RCC 7860 (cell line): ENCODE measurements at regions not wholly inside any gene's neighbourhood (a gene's known extent, or its start where the extent isn't known, plus 50 kb on each side); places are given as distances from the start of the nearest gene placed in this dataset.
A peak's percentile ranks its signal among the peaks of the same experiment; 100 is the strongest.

Experiments
- DNase-seq: peaks from one replicate; pipeline ENCODE4 v3.0.0-alpha.2; 2015; ENCODE audit warnings: low spot score
- FAIRE-seq: peaks from 2 replicates; lab custom pipeline; 2012; peaks lifted over from hg19 to GRCh38; lab: Jason Lieb, UNC

GRCh38 chr13:85408415-85408814, 390.8 kb downstream of the SLITRK6 start:
- FAIRE-seq (no peak), DNase-seq (no peak)

- FAIRE-seq (no peak), DNase-seq (no peak)
Observed at GRCh38 chr13:85406269-85406975, 392.8 kb downstream of the SLITRK6 start.

DNA sequence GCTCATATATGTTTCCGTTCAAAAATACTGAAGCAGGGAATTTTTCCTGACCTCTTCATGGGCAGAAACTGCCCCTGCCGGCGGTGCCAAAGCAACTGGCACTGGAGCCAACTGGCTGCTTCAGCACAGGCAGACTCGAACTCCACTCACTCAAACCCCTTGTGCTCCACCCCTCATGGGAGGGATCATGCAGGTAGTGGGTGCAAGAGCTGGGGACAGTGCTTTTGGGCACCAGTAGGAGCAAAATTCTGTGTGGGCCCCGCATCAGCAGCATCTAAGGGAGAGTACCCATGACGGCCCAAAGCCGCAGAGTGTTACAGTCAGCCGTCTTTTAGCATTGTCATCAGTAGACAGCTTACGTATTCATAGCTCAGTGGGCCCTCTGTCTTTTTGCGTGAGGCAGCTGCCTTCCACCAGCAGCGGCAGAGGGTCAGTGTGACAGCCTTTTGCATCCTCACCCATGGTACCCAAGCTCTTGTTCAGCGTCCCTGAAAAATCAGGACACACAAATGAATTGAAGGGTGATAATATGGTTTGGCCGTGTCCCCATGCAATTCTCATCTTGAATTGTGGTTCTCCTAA, 393.8 kb downstream of the SLITRK6 start:
- DNase-seq (no peak), FAIRE-seq (no peak)

DNA sequence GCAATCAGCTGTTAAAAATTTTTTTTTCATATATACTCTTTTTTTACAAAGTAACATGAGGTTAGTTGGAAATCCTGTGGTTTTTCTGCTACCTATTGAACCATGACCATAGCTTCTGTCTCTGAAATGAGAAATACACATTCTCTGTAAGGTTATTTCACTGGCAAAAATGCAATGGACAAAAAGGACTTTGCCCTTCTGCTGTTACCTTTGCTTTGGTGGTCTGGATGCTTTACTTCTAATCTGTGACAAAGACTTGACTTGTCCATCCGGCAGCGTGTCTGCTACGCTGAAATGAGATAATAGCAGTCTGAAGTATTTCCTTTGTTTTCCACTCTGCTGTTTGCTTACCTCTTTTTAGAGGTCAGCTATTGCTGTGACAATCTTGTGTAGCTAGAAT, 412.8 kb downstream of the SLITRK6 start:
- DNase-seq (peak; percentile 80), FAIRE-seq (peak; percentile 92)

DNA sequence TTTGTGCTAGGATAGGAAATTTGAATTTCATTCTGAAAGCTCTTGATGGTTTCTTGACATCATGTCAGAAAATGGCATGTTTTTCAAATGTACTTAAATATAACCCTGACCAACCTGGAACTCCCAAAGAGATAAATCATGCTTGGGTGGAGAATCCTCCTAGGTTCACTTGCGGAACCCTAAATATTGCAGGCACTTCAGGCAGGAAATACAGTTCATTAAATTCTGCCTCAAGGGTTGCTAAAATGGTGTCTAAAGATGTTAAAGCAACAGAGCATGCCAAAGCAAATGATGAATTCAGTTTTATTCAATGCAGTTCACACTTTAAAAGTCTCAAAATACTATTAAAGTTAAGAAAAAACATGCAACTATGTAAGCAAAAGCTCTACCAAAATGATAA, 415.9 kb downstream of the SLITRK6 start:
- DNase-seq: no peak
- FAIRE-seq: no peak

- no peak for FAIRE-seq
- no peak for DNase-seq
Observed at GRCh38 chr13:85381082-85381481, 418.1 kb downstream of the SLITRK6 start.

GRCh38 chr13:85379991-85380390, 419.2 kb downstream of the SLITRK6 start:
- DNase-seq: no peak
- no peak for FAIRE-seq

- DNase-seq: no peak
- FAIRE-seq: no peak
Observed at GRCh38 chr13:85379433-85379832, 419.8 kb downstream of the SLITRK6 start.

DNA sequence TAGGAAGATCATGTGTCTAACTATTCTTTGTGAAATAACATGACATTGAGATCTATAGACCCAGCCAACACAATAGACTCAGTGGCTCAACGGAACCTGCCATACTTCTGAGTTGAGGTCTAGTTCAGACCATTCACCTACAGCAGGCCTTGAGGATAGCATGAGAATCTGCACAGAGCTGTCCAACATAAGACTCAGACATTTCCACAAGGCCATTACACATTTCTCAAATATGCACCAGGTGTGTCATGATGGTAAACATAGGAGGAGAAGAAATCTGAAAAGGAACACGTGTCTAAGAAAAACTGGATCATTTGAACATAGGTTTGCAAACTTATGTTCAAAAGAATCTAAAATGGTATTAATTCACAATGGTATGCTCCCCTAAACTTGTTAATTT, 421.4 kb downstream of the SLITRK6 start:
- DNase-seq: no peak
- FAIRE-seq: no peak

GRCh38 chr13:85373322-85373721, 425.9 kb downstream of the SLITRK6 start:
- DNase-seq (no peak), FAIRE-seq (no peak)

DNA sequence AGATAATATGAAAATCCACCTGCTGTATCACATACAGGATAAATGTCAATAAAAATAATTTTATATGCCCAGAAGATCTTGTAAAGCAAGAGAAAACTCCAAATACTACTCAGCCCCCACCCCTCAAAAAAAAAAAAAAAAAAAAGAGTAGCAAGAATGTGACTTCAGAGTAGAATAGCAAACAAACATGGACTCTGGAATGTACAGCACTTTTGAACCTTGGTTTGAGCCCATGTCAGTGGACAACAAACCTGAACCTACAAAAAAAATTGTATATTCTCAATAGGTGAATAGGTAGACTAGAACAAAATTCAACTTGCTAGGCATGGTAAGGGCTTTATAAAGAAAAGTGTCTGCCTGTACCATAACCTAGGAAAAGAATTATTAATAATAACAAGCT, 428.0 kb downstream of the SLITRK6 start:
- no peak for FAIRE-seq
- DNase-seq: no peak

- DNase-seq (no peak), FAIRE-seq (no peak)
Observed at GRCh38 chr13:85368686-85369085, 430.5 kb downstream of the SLITRK6 start.

- no peak for FAIRE-seq
- no peak for DNase-seq
Observed at GRCh38 chr13:85367887-85368286, 431.3 kb downstream of the SLITRK6 start.

DNA sequence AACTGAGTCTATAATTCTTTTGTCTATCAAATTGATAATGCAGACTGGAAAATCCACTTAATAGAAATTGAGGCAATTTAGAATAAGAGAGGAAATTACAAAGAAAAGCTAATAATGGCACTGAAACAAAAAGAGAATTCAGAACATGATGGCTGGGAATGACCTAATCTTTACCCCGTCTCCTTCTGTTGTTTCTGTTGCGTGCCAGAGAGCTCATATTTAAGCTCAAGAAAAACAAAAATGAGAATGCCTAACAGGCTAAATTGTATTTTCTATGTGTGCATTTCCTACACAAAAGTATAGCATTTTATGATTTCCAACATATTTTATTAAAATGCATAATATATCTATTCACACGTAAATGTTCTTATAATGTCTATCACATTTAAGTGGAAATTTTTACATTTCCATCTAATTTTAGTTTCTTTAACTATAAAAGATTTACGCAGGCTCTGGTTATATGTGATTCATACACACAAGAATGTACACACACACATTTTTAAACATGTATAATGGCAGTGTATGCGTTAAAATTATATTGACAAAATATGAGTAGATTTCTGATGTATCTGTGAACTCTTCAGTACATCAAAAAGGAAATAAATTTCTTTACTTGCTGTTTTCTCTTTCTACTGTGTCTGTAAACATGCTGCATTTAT, 432.3 kb downstream of the SLITRK6 start:
- no peak for FAIRE-seq

DNA sequence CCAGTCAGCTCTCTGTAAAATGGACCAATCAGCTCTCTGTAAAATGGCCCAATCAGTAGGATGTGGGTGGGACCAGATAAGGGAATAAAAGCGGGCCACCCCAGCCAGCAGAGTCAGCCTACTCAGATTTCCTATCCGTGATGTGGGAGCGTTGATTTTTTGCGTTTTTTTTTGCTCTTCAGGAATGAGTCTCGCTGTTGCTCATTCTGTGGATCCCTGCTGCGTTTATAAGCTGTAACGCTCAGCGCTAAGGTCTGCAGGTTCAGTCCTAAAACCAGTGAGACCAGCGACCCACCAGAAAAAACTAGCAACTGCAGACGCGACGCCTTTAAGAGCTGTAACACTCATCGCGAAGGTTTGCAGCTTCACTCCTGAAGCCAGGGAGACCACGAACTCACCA, 435.7 kb downstream of the SLITRK6 start:
- no peak for FAIRE-seq

More for the DNA sequence above, 432.3 kb downstream of the SLITRK6 start:
- DNase-seq: no peak

GRCh38 chr13:85362980-85363379, 436.2 kb downstream of the SLITRK6 start:
- no peak for FAIRE-seq
- no peak for DNase-seq

More for the DNA sequence above, 435.7 kb downstream of the SLITRK6 start:
- DNase-seq: no peak

GRCh38 chr13:85347251-85347650, 452.0 kb downstream of the SLITRK6 start:
- FAIRE-seq (no peak), DNase-seq (no peak)

GRCh38 chr13:85334187-85334586, 465.0 kb downstream of the SLITRK6 start:
- DNase-seq (no peak), FAIRE-seq (no peak)

GRCh38 chr13:85333506-85334020, 465.7 kb downstream of the SLITRK6 start:
- FAIRE-seq (no peak), DNase-seq (no peak)

DNA sequence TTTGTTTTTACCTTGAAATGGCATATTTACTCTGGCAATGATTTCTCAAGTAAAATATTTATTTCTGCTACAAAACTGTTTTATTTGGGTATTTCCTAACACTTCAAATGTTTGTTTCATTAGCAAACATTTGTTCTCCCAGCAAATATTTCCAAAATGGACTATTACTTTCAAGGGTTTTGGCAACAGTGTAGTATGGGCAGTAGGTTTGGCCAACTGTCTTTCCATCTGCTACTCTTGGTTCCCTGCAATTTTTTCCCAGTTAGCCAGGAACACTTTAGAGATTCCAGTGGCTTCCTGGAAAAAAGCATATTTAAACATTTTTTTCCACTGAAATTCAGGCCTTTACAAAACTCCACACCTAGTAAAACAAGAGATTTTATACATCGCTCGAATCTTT, 466.6 kb downstream of the SLITRK6 start:
- FAIRE-seq (no peak), DNase-seq (no peak)

DNA sequence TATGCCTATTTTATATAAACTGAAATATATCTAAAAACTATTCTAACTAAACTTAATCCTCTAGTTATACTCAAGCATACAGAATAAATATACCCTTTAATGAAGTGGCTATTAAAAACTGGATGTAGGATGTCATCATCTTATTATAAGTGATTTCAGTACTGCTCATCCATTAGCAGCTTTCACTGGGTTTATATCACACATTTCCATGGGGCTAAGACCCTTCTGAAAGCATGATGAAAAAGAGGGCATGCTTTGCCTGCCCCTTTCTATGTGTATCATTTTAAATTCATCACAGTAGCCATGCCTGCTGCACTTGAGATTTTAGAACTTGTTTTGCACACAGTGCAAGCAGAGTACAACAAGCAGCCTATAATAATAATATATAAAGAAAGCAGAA, 477.5 kb downstream of the SLITRK6 start:
- DNase-seq (no peak), FAIRE-seq (no peak)

- no peak for FAIRE-seq
- no peak for DNase-seq
Observed at GRCh38 chr13:85317781-85318180, 481.4 kb downstream of the SLITRK6 start.
